PC-3 (cell line): ENCODE measurements at regions not wholly inside any gene's neighbourhood (a gene's known extent, or its start where the extent isn't known, plus 50 kb on each side); places are given as distances from the start of the nearest gene placed in this dataset.
"Not testable (repeated sequence)": the region's sequence is repeated elsewhere in the genome, so short reads cannot be mapped to it uniquely, and the experiment has no call there.

ENCODE experiments used
- EZH2 ChIP-seq: fragments of 300-600 bp; sonication (generic); IDR thresholded peaks from one replicate; pipeline ENCODE4 v1.6.1; 2017; ENCODE audit warnings: antibody characterized with exemption, mild to moderate bottlenecking, low read length; ENCODE audit not compliant: unreplicated experiment
- EZH2phosphoT487 ChIP-seq: fragments of 300-600 bp; sonication (generic); IDR thresholded peaks from 2 replicates; pipeline ENCODE4 v1.6.1; 2018; ENCODE audit warnings: mild to moderate bottlenecking, antibody characterized with exemption, low read length, borderline replicate concordance
- TF ChIP-seq, protein P1 (sequence below): fragments of 300-600 bp; sonication (generic); conservative IDR thresholded peaks from 2 replicates; pipeline ENCODE4 v1.5.1; 2017; ENCODE audit warnings: antibody characterized with exemption, low read depth, mild to moderate bottlenecking, low read length

DNA sequence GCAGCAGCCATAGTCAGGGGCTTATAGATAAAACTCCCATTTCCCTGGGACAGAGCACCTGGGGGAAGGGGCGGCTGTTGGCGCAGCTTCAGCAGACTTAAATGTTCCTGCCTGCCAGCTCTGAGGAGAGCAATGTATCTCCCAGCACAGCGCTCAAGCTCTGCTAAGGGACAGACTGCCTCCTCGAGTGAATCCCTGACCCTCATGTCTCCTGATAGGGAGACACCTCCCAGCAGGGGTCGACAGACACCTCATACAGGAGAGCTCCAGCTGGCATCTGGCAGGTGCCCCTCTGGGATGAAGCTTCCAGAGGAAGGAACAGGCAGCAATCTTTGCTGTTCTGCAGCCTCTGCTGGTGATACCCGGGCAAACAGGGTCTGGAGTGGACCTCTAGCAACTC is 189.3 kb upstream of the EGLN3 start:
- TF ChIP-seq, protein P1, sequence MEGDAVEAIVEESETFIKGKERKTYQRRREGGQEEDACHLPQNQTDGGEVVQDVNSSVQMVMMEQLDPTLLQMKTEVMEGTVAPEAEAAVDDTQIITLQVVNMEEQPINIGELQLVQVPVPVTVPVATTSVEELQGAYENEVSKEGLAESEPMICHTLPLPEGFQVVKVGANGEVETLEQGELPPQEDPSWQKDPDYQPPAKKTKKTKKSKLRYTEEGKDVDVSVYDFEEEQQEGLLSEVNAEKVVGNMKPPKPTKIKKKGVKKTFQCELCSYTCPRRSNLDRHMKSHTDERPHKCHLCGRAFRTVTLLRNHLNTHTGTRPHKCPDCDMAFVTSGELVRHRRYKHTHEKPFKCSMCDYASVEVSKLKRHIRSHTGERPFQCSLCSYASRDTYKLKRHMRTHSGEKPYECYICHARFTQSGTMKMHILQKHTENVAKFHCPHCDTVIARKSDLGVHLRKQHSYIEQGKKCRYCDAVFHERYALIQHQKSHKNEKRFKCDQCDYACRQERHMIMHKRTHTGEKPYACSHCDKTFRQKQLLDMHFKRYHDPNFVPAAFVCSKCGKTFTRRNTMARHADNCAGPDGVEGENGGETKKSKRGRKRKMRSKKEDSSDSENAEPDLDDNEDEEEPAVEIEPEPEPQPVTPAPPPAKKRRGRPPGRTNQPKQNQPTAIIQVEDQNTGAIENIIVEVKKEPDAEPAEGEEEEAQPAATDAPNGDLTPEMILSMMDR, result not testable (repeated sequence)
- TF ChIP-seq EZH2, EZH2phosphoT487: not testable (repeated sequence)
